Neural progenitor cell (in vitro differentiated cells): ENCODE measurements at regions not wholly inside any gene's neighbourhood (a gene's known extent, or its start where the extent isn't known, plus 50 kb on each side); places are given as distances from the start of the nearest gene placed in this dataset.

Experiments
- DNase-seq: peaks from one replicate; pipeline ENCODE4 v3.0.0-alpha.2; 2016; ENCODE audit warnings: low spot score
- H2AFZ ChIP-seq: fragments of 200-600 bp; sonication (generic); replicated peaks from 2 replicates; pipeline ENCODE4 v1.6.1; 2016; ENCODE audit warnings: antibody characterized with exemption
- H3F3A ChIP-seq: fragments of 200-600 bp; sonication (generic); 2 replicates; pipeline ENCODE4 v1.6.1; 2016; ENCODE audit warnings: antibody characterized with exemption, low read depth
- H3K27ac ChIP-seq: fragments of 200-600 bp; sonication (generic); 2 replicates; pipeline ENCODE4 v1.5.1; 2016; ENCODE audit warnings: mild to moderate bottlenecking
- H3K27me3 ChIP-seq: fragments of 200-600 bp; sonication (generic); 2 replicates; pipeline ENCODE4 v1.6.1; 2016; ENCODE audit warnings: mild to moderate bottlenecking, moderate library complexity
- H3K36me3 ChIP-seq: fragments of 200-600 bp; sonication (generic); 2 replicates; pipeline ENCODE4 v1.5.1; 2016
- H3K4me1 ChIP-seq: fragments of 200-600 bp; sonication (generic); 2 replicates; pipeline ENCODE4 v1.6.1; 2016; ENCODE audit warnings: mixed run types
- H3K4me2 ChIP-seq: fragments of 200-600 bp; sonication (generic); 2 replicates; pipeline ENCODE4 v1.6.1; 2016
- H3K4me3 ChIP-seq: fragments of 200-600 bp; sonication (generic); 2 replicates; pipeline ENCODE4 v1.5.1; 2016
- H3K79me2 ChIP-seq: fragments of 200-600 bp; sonication (generic); 2 replicates; pipeline ENCODE4 v1.6.1; 2016; ENCODE audit warnings: low read depth
- H3K9ac ChIP-seq: fragments of 200-600 bp; sonication (generic); 2 replicates; pipeline ENCODE4 v1.6.1; 2016
- H3K9me3 ChIP-seq: fragments of 200-600 bp; sonication (generic); 2 replicates; pipeline ENCODE4 v1.5.1; 2016; ENCODE audit warnings: low read depth
- H4K20me1 ChIP-seq: fragments of 200-600 bp; sonication (generic); 2 replicates; pipeline ENCODE4 v1.6.1; 2016; ENCODE audit warnings: low read depth
- H3K27ac Mint-ChIP-seq: 3 replicates; pipeline ENCODE4 v1.8.0; 2021; ENCODE audit warnings: mixed read lengths
- H3K27me3 Mint-ChIP-seq: 2 replicates; pipeline ENCODE4 v1.8.0; 2022; ENCODE audit warnings: low read depth, mild to moderate bottlenecking, inconsistent platforms, moderate library complexity, mixed read lengths; ENCODE audit not compliant: insufficient read depth
- H3K36me3 Mint-ChIP-seq: 3 replicates; pipeline ENCODE4 v1.8.0; 2021; ENCODE audit warnings: mixed read lengths
- H3K4me1 Mint-ChIP-seq: 3 replicates; pipeline ENCODE4 v1.8.0; 2021; ENCODE audit warnings: mixed read lengths
- H3K4me3 Mint-ChIP-seq: 3 replicates; pipeline ENCODE4 v1.8.0; 2021; ENCODE audit warnings: mild to moderate bottlenecking, moderate library complexity, mixed read lengths
- H3K9me3 Mint-ChIP-seq: 3 replicates; pipeline ENCODE4 v1.8.0; 2020; ENCODE audit warnings: mixed read lengths
- CTCF ChIP-seq: fragments of 200-600 bp; sonication (generic); IDR thresholded peaks from 2 replicates; pipeline ENCODE4 v1.5.1; 2017; ENCODE audit warnings: antibody characterized with exemption, mild to moderate bottlenecking
- EZH2 ChIP-seq: fragments of 200-600 bp; sonication (generic); IDR thresholded peaks from 2 replicates; pipeline ENCODE4 v1.6.1; 2017; ENCODE audit warnings: antibody characterized with exemption, mild to moderate bottlenecking, moderate library complexity
- EZH2phosphoT487 ChIP-seq: fragments of 200-600 bp; sonication (generic); IDR thresholded peaks from 2 replicates; pipeline ENCODE4 v1.6.1; 2017; ENCODE audit warnings: antibody characterized with exemption

- H3K27me3 Mint-ChIP-seq = peaks cover 2% of the 10 kb centered on the region
- H3K4me3 Mint-ChIP-seq = no peak overlapping the region
- no peak overlapping the region for H3K27ac Mint-ChIP-seq
- no peak overlapping the region for H3K9ac ChIP-seq
- H3K36me3 ChIP-seq = no peaks in the 10 kb centered on the region
- H3K79me2 ChIP-seq = no peaks in the 10 kb centered on the region
- H3K36me3 Mint-ChIP-seq = no peaks in the 10 kb centered on the region
- H3K4me1 Mint-ChIP-seq = no peaks in the 10 kb centered on the region
- H3K27ac ChIP-seq = no peak overlapping the region
- TF ChIP-seq CTCF (no peak), EZH2 (no peak), EZH2phosphoT487 (no peak)
- H4K20me1 ChIP-seq = no peaks in the 10 kb centered on the region
- no peak overlapping the region for H3K4me3 ChIP-seq
- H3K4me2 ChIP-seq = no peak overlapping the region
- H3F3A ChIP-seq = no peaks in the 10 kb centered on the region
- H3K27me3 ChIP-seq = no peaks in the 10 kb centered on the region
- no peak overlapping the region for H2AFZ ChIP-seq
- H3K4me1 ChIP-seq = no peaks in the 10 kb centered on the region
- no peak for DNase-seq
- peaks cover 11% of the 10 kb centered on the region for H3K9me3 Mint-ChIP-seq
- no peaks in the 10 kb centered on the region for H3K9me3 ChIP-seq
Observed at GRCh38 chr11:16685914-16686313, 52.5 kb upstream of the C11orf58 start.

GRCh38 chr11:16678466-16679116, 59.9 kb upstream of the C11orf58 start:
- no peaks in the 10 kb centered on the region for H3K4me1 Mint-ChIP-seq
- H3K4me3 ChIP-seq = no peak overlapping the region
- peaks cover 2% of the 10 kb centered on the region for H3K27me3 Mint-ChIP-seq
- TF ChIP-seq CTCF (no peak), EZH2 (no peak)
- H3K9ac ChIP-seq = no peak overlapping the region
- peaks cover 22% of the 10 kb centered on the region for H3K9me3 Mint-ChIP-seq
- H3K79me2 ChIP-seq = no peaks in the 10 kb centered on the region
- H3K27ac Mint-ChIP-seq = no peak overlapping the region
- H3K4me2 ChIP-seq = no peak overlapping the region
- H3K27me3 ChIP-seq = no peaks in the 10 kb centered on the region
- H2AFZ ChIP-seq = peak overlapping the region; percentile 98
- no peaks in the 10 kb centered on the region for H3K36me3 Mint-ChIP-seq
- H4K20me1 ChIP-seq = no peaks in the 10 kb centered on the region
- no peaks in the 10 kb centered on the region for H3F3A ChIP-seq
- H3K4me3 Mint-ChIP-seq = no peak overlapping the region
- H3K36me3 ChIP-seq = no peaks in the 10 kb centered on the region
- no peak for DNase-seq
- no peak overlapping the region for H3K27ac ChIP-seq
- H3K9me3 ChIP-seq = no peaks in the 10 kb centered on the region
- no peaks in the 10 kb centered on the region for H3K4me1 ChIP-seq

GRCh38 chr11:16669799-16670415, 68.5 kb upstream of the C11orf58 start:
- Mint-ChIP-seq H3K27ac (no peak overlapping the region), H3K4me3 (no peak overlapping the region), H3K4me1 (peaks cover 2% of the 10 kb centered on the region), H3K27me3 (peaks cover under 1% of the 10 kb centered on the region), H3K36me3 (no peaks in the 10 kb centered on the region), H3K9me3 (peaks cover 32% of the 10 kb centered on the region)
- Histone ChIP-seq H3K4me1 (peaks cover 3% of the 10 kb centered on the region), H3K27me3 (no peaks in the 10 kb centered on the region), H3K9ac (no peak overlapping the region), H3K4me2 (no peak overlapping the region), H3K79me2 (no peaks in the 10 kb centered on the region), H2AFZ (peak overlapping the region; percentile 72), H3K9me3 (no peaks in the 10 kb centered on the region), H3K27ac (no peak overlapping the region), H3F3A (no peaks in the 10 kb centered on the region), H3K36me3 (no peaks in the 10 kb centered on the region), H4K20me1 (no peaks in the 10 kb centered on the region), H3K4me3 (no peak overlapping the region)
- no peak for TF ChIP-seq CTCF
- no peak for DNase-seq
